ENCODE measurements at regions not wholly inside any gene's neighbourhood (a gene's known extent, or its start where the extent isn't known, plus 50 kb on each side); places are given as distances from the start of the nearest gene placed in this dataset.

DNA sequence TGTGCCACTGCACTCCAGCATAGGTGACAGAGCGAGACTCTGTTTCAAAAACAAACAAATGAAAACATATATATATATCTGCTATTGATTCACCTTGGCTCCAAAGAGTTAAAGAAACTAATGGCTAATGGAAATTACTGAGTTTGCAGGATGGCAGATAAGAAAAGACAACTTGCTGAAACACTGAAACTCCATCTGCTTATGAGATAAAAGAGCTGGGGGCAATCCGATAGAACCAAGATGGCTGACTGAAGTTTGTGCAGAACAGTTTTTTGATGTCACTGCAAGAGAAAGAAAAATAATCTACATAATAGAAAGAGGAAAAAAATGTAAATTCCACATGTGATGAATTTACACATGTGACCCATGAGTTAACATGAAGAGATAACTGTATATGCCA, 88.2 kb downstream of the LRATD1 start:
- H3K9ac ChIP-seq = no peak overlapping the region
- H3K4me3 ChIP-seq (ENCODE audit: low read depth in 2 of 2, low read length in 1 of 2) = no peak overlapping the region
- no peaks in the 10 kb centered on the region for H3K9me2 ChIP-seq
- no peaks in the 10 kb centered on the region for H3F3A ChIP-seq (replicated peaks; ENCODE audit: insufficient read depth)
- WGBS (ENCODE audit: low lambda C conversion rate) = 38% methylated on average over 2 of the region's 2 CpGs
- H2AFZ ChIP-seq (ENCODE audit: low read depth) = no peak overlapping the region
- no peaks in the 10 kb centered on the region for H3K79me2 ChIP-seq (ENCODE audit: insufficient read depth)
- H3K36me3 ChIP-seq (replicated peaks in 1 of 2; ENCODE audit: control insufficient read depth in 1 of 2, insufficient read depth in 2 of 2, low read length in 1 of 2) = no peaks in the 10 kb centered on the region
- H3K4me2 ChIP-seq = no peak overlapping the region
- peaks cover 0 to 12% of the 10 kb centered on the region in 2 experiments; a peak in 2 of 4 replicates for H3K4me1 ChIP-seq (ENCODE audit: control insufficient read depth in 1 of 2, insufficient read depth in 2 of 2, low read depth in 1 of 2, low read length in 1 of 2)
- no peaks in the 10 kb centered on the region for H3K27me3 ChIP-seq (ENCODE audit: insufficient read depth)
- H3K9me3 ChIP-seq = no peaks in the 10 kb centered on the region
- H3K27ac ChIP-seq (ENCODE audit: low read depth in 2 of 2, low read length in 1 of 2) = no peak overlapping the region
- no peak for DNase-seq
- TF ChIP-seq FOXM1 (IDR thresholded peaks at IDR 0.05; ENCODE audit: low read depth) (no peak), IRF3 (IDR thresholded peaks at IDR 0.05; ENCODE audit: low read depth, low read length) (no peak), MEF2A (IDR thresholded peaks at IDR 0.05; ENCODE audit: borderline replicate concordance, low read depth) (no peak), NFIC (IDR thresholded peaks at IDR 0.05; ENCODE audit: borderline replicate concordance) (no peak), YY1 (IDR thresholded peaks at IDR 0.05; ENCODE audit: low read depth) (no peak), SMC3 (IDR thresholded peaks at IDR 0.05; ENCODE audit: low read depth, low read length) (no peak), FOSL2 (IDR thresholded peaks at IDR 0.05; ENCODE audit: borderline replicate concordance, low read depth) (no peak), GATA2 (CRISPR knock-in tag; IDR thresholded peaks at IDR 0.05) (no peak), TEAD4 (IDR thresholded peaks at IDR 0.05; ENCODE audit: borderline replicate concordance, insufficient read depth) (no peak), TCF12 (IDR thresholded peaks at IDR 0.05) (no peak), POLR2AphosphoS5 (IDR thresholded peaks at IDR 0.05; ENCODE audit: low read depth, low read length) (no peak), EZH2phosphoT487 (IDR thresholded peaks at IDR 0.05; ENCODE audit: borderline replicate concordance, low read depth) (no peak)
- TF ChIP-seq, protein P1, sequence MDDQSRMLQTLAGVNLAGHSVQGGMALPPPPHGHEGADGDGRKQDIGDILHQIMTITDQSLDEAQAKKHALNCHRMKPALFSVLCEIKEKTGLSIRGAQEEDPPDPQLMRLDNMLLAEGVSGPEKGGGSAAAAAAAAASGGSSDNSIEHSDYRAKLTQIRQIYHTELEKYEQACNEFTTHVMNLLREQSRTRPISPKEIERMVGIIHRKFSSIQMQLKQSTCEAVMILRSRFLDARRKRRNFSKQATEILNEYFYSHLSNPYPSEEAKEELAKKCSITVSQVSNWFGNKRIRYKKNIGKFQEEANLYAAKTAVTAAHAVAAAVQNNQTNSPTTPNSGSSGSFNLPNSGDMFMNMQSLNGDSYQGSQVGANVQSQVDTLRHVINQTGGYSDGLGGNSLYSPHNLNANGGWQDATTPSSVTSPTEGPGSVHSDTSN (IDR thresholded peaks at IDR 0.05) = no peak
- TF ChIP-seq, protein P2, sequence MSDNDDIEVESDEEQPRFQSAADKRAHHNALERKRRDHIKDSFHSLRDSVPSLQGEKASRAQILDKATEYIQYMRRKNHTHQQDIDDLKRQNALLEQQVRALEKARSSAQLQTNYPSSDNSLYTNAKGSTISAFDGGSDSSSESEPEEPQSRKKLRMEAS (IDR thresholded peaks at IDR 0.05; ENCODE audit: low read depth) = no peak
- TF ChIP-seq, protein P3, sequence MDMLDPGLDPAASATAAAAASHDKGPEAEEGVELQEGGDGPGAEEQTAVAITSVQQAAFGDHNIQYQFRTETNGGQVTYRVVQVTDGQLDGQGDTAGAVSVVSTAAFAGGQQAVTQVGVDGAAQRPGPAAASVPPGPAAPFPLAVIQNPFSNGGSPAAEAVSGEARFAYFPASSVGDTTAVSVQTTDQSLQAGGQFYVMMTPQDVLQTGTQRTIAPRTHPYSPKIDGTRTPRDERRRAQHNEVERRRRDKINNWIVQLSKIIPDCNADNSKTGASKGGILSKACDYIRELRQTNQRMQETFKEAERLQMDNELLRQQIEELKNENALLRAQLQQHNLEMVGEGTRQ (IDR thresholded peaks at IDR 0.05; ENCODE audit: borderline replicate concordance, low read depth, low read length) = no peak
- TF ChIP-seq, protein P4, sequence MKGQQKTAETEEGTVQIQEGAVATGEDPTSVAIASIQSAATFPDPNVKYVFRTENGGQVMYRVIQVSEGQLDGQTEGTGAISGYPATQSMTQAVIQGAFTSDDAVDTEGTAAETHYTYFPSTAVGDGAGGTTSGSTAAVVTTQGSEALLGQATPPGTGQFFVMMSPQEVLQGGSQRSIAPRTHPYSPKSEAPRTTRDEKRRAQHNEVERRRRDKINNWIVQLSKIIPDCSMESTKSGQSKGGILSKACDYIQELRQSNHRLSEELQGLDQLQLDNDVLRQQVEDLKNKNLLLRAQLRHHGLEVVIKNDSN (IDR thresholded peaks at IDR 0.05; ENCODE audit: borderline replicate concordance, low read depth) = no peak
- ChIA-PET POLR2A (no interaction called here), CTCF (no interaction called here)
- H4K20me1 ChIP-seq (ENCODE audit: insufficient read depth) = no peaks in the 10 kb centered on the region

All from SK-N-SH (cell line).